H1 (cell line): ENCODE measurements at regions not wholly inside any gene's neighbourhood (a gene's known extent, or its start where the extent isn't known, plus 50 kb on each side); places are given as distances from the start of the nearest gene placed in this dataset.

Source experiments
- CTCF ChIA-PET: fragments of 300-600 bp; sonication (Branson Sonifier 250); formaldehyde crosslinking; loops from one replicate; lab custom pipeline; 2021; ENCODE audit not compliant: partially characterized antibody; lab: Charles Lee
- POLR2A ChIA-PET: fragments of 300-600 bp; sonication (Branson Sonifier 250); formaldehyde crosslinking; loops from one replicate; lab custom pipeline; 2021; ENCODE audit warnings: inconsistent platforms; ENCODE audit not compliant: partially characterized antibody; lab: Charles Lee
- DNase-seq, 2 experiments: peaks; one replicate each; pipeline versions ENCODE4 v3.0.0 to v3.0.0-alpha.2; 2010 to 2022; ENCODE audit warnings: low spot score in 2 of 2, low read depth in 1 of 2, mixed read lengths in 1 of 2
- FAIRE-seq: peaks from 2 replicates; lab custom pipeline; 2011; peaks lifted over from hg19 to GRCh38; lab: Jason Lieb, UNC
- H2AFZ ChIP-seq: 2 replicates; pipeline ENCODE4 v1.8.1; 2012; ENCODE audit warnings: low read length, inconsistent platforms
- H2AK5ac ChIP-seq: 2 replicates; pipeline ENCODE4 v1.6.1; 2013; ENCODE audit warnings: low read depth, low read length
- H2BK120ac ChIP-seq: replicated peaks from 2 replicates; pipeline ENCODE3; 2013; ENCODE audit warnings: low read depth, low read length, inconsistent platforms
- H2BK12ac ChIP-seq: 2 replicates; pipeline ENCODE4 v1.6.1; 2013; ENCODE audit warnings: low read depth, low read length
- H2BK15ac ChIP-seq: 2 replicates; pipeline ENCODE4 v1.6.1; 2013; ENCODE audit warnings: low read length
- H2BK20ac ChIP-seq: 2 replicates; pipeline ENCODE4 v1.6.1; 2013; ENCODE audit warnings: low read length
- H2BK5ac ChIP-seq: 2 replicates; pipeline ENCODE4 v1.6.1; 2013; ENCODE audit warnings: low read depth, low read length
- H3K14ac ChIP-seq: 2 replicates; pipeline ENCODE4 v1.6.1; 2013; ENCODE audit warnings: inconsistent platforms; ENCODE audit not compliant: insufficient read length
- H3K18ac ChIP-seq: 2 replicates; pipeline ENCODE4 v1.6.1; 2013; ENCODE audit warnings: low read length; ENCODE audit errors: extremely low read depth
- H3K23ac ChIP-seq: 2 replicates; pipeline ENCODE4 v1.6.1; 2013; ENCODE audit warnings: inconsistent platforms; ENCODE audit not compliant: insufficient read length
- H3K23me2 ChIP-seq: 2 replicates; pipeline ENCODE4 v1.6.1; 2013; ENCODE audit warnings: low read depth, low read length
- H3K27ac ChIP-seq: 2 replicates; pipeline ENCODE4 v1.6.1; 2011; ENCODE audit warnings: low read depth, low read length, inconsistent platforms
- H3K27me3 ChIP-seq, 4 experiments: replicated peaks in 1 of 4; 1 replicate in 1 of 4; 2 replicates in 3 of 4; pipeline versions ENCODE4 v1.6.1 to v1.8.1; 2011 to 2013; ENCODE audit warnings: low read length in 3 of 4, mild to moderate bottlenecking in 3 of 4, inconsistent platforms in 2 of 4, mixed read lengths in 2 of 4, moderate library complexity in 1 of 4; ENCODE audit not compliant: control insufficient read depth in 3 of 4, insufficient read depth in 3 of 4; ENCODE audit errors: extremely low read depth in 1 of 4
- H3K36me3 ChIP-seq, 4 experiments: 2 replicates each; pipeline versions ENCODE4 v1.6.1 to v1.8.1; 2011 to 2013; ENCODE audit warnings: mild to moderate bottlenecking in 4 of 4, low read length in 3 of 4, moderate library complexity in 2 of 4, control low read depth in 1 of 4, inconsistent platforms in 1 of 4; ENCODE audit not compliant: insufficient read depth in 4 of 4, control insufficient read depth in 2 of 4
- H3K4ac ChIP-seq: replicated peaks from 2 replicates; pipeline ENCODE3; 2013; ENCODE audit warnings: low read length, low read depth, mixed read lengths, inconsistent platforms; ENCODE audit not compliant: insufficient read length
- H3K4me1 ChIP-seq, 4 experiments: replicated peaks in 1 of 4; 1 replicate in 1 of 4; 2 replicates in 3 of 4; pipeline versions ENCODE4 v1.6.1 to v1.8.1; 2011 to 2013; ENCODE audit warnings: low read length in 3 of 4, inconsistent platforms in 2 of 4, mixed read lengths in 1 of 4; ENCODE audit not compliant: insufficient read depth in 4 of 4, control insufficient read depth in 3 of 4
- H3K4me2 ChIP-seq, 2 experiments: 2 replicates each; pipeline versions ENCODE4 v1.6.1 to v1.8.1; 2011 to 2013; ENCODE audit warnings: low read depth in 2 of 2, low read length in 2 of 2, control low read depth in 1 of 2, inconsistent platforms in 1 of 2, mild to moderate bottlenecking in 1 of 2; ENCODE audit not compliant: insufficient read depth in 1 of 2
- H3K4me3 ChIP-seq, 4 experiments: fragments of 200-600, 300-600 bp in 1 of 4; sonication (generic), shearing (Covaris generic), sonication (Bioruptor Twin) in 1 of 4; 2 replicates each; pipeline versions ENCODE4 v1.5.1 to v1.8.1; 2011 to 2016; ENCODE audit warnings: low read length in 4 of 4, low read depth in 3 of 4, control low read depth in 2 of 4, inconsistent platforms in 2 of 4, mild to moderate bottlenecking in 2 of 4, mixed read lengths in 1 of 4, moderate library complexity in 1 of 4; ENCODE audit not compliant: insufficient read depth in 2 of 4; ENCODE audit errors: extremely low read depth in 1 of 4
- H3K56ac ChIP-seq: replicated peaks from 2 replicates; pipeline ENCODE3; 2013; ENCODE audit warnings: low read depth, mild to moderate bottlenecking, mixed read lengths, low read length, inconsistent platforms; ENCODE audit not compliant: insufficient read length
- H3K79me1 ChIP-seq: 2 replicates; pipeline ENCODE4 v1.6.1; 2013; ENCODE audit warnings: low read depth, low read length, control low read depth
- H3K79me2 ChIP-seq, 2 experiments: 2 replicates each; pipeline versions ENCODE4 v1.6.1 to v1.8.1; 2012 to 2013; ENCODE audit warnings: low read length in 2 of 2, mild to moderate bottlenecking in 2 of 2, inconsistent platforms in 1 of 2; ENCODE audit not compliant: insufficient read depth in 2 of 2, control insufficient read depth in 1 of 2
- H3K9ac ChIP-seq, 4 experiments: replicated peaks in 1 of 4; 1 replicate in 1 of 4; 2 replicates in 3 of 4; pipeline versions ENCODE4 v1.6.1 to v1.8.1; 2011 to 2013; ENCODE audit warnings: low read depth in 3 of 4, low read length in 3 of 4, control low read depth in 2 of 4, mild to moderate bottlenecking in 2 of 4, moderate library complexity in 2 of 4, inconsistent platforms in 1 of 4; ENCODE audit errors: extremely low read depth in 1 of 4
- H3K9me3 ChIP-seq, 2 experiments: 2 replicates each; pipeline versions ENCODE4 v1.6.1 to v1.8.1; 2012 to 2013; ENCODE audit warnings: mild to moderate bottlenecking in 2 of 2, moderate library complexity in 2 of 2, control low read depth in 1 of 2, inconsistent platforms in 1 of 2, low read depth in 1 of 2, low read length in 1 of 2, mixed read lengths in 1 of 2; ENCODE audit not compliant: insufficient read depth in 2 of 2
- H4K20me1 ChIP-seq, 2 experiments: replicated peaks in 1 of 2; 2 replicates each; pipeline versions ENCODE3 to v1.8.1; 2011 to 2013; ENCODE audit warnings: inconsistent platforms in 2 of 2, low read length in 2 of 2, mild to moderate bottlenecking in 1 of 2; ENCODE audit not compliant: insufficient read depth in 2 of 2, control insufficient read depth in 1 of 2
- H4K5ac ChIP-seq: 2 replicates; pipeline ENCODE4 v1.6.1; 2013; ENCODE audit warnings: low read length, low read depth, mixed read lengths, inconsistent platforms; ENCODE audit not compliant: insufficient read length
- H4K8ac ChIP-seq: 2 replicates; pipeline ENCODE4 v1.8.0; 2013; ENCODE audit warnings: mild to moderate bottlenecking, moderate library complexity, low read length, inconsistent platforms; ENCODE audit not compliant: insufficient read depth; ENCODE audit errors: extremely low read depth
- H4K91ac ChIP-seq: replicated peaks from 2 replicates; pipeline ENCODE3; 2013; ENCODE audit warnings: low read length, mixed read lengths, inconsistent platforms; ENCODE audit not compliant: insufficient read length
- SP2 ChIP-seq: IDR thresholded peaks from 2 replicates; pipeline ENCODE4 v1.6.1; 2012; ENCODE audit warnings: mild to moderate bottlenecking, low read length, inconsistent platforms
- ZNF274 ChIP-seq: IDR thresholded peaks from 2 replicates; pipeline ENCODE4 v1.7.0; 2012; ENCODE audit warnings: low read length, borderline replicate concordance; ENCODE audit errors: extremely low read depth

DNA sequence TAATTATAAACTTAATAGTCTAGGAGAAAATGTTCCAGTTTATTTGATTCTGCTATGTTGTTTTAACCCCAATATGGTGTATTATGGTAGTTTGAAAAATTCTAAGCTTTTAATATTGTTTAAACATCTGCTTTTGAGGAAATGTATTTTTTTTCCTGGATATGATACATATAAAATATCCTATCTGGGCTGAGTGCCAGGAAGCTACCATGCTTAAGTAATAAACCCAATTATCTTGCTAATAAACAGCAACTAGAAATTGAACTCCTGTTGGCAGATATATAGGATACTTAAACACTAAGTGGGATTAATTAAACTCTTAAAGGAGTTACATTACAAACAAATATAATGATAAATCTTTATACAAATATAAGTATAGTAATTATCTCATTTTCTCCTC, 293.7 kb upstream of the GRM7 start:
- Histone ChIP-seq H3K9me3 (no peaks in the 10 kb centered on the region), H2BK12ac (no peak overlapping the region), H3K23ac (no peak overlapping the region), H3K4ac (no peak overlapping the region), H3K27me3 (no peaks in the 10 kb centered on the region), H3K4me1 (no peaks in the 10 kb centered on the region), H2AFZ (no peak overlapping the region), H3K56ac (no peak overlapping the region), H3K36me3 (no peaks in the 10 kb centered on the region), H3K79me1 (no peaks in the 10 kb centered on the region), H2BK120ac (no peak overlapping the region), H3K79me2 (no peaks in the 10 kb centered on the region), H3K23me2 (no peaks in the 10 kb centered on the region), H3K14ac (no peak overlapping the region), H3K18ac (no peak overlapping the region), H4K5ac (no peak overlapping the region), H2BK15ac (no peak overlapping the region), H4K20me1 (no peaks in the 10 kb centered on the region), H4K8ac (no peak overlapping the region), H2BK20ac (no peak overlapping the region), H3K27ac (no peak overlapping the region), H3K4me2 (no peak overlapping the region), H4K91ac (no peak overlapping the region), H3K9ac (no peak overlapping the region), H2AK5ac (no peak overlapping the region), H3K4me3 (no peak overlapping the region), H2BK5ac (no peak overlapping the region)
- DNase-seq (no peak), FAIRE-seq (no peak)
- CTCF ChIA-PET, result no interaction called here
- POLR2A ChIA-PET, result no interaction called here
- TF ChIP-seq ZNF274 (no peak), SP2 (no peak)
